GM12865 (cell line): ENCODE measurements at regions not wholly inside any gene's neighbourhood (a gene's known extent, or its start where the extent isn't known, plus 50 kb on each side); places are given as distances from the start of the nearest gene placed in this dataset.

ENCODE experiments used
- DNase-seq: peaks from one replicate; pipeline ENCODE4 v3.0.0; 2010; ENCODE audit warnings: low read depth
- H3K4me3 ChIP-seq: 2 replicates; pipeline ENCODE4 v1.5.1; 2011; ENCODE audit warnings: mild to moderate bottlenecking, low read depth, low read length, control low read depth
- CTCF ChIP-seq: IDR thresholded peaks from 2 replicates; pipeline ENCODE4 v1.5.1; 2011; ENCODE audit warnings: low read length, control low read depth, low read depth, inconsistent platforms; ENCODE audit not compliant: insufficient read depth; ENCODE audit errors: missing control alignments

- H3K4me3 ChIP-seq = no peak overlapping the region
- DNase-seq = peak; percentile 46
- peak; percentile 40 for TF ChIP-seq CTCF
These were observed 80.9 kb downstream of the SLC41A2 start for GRCh38 chr12:104877103-104877705.

- no peak for TF ChIP-seq CTCF
- DNase-seq = no peak
- no peak overlapping the region for H3K4me3 ChIP-seq
These were observed 84.7 kb downstream of the SLC41A2 start for GRCh38 chr12:104873374-104873773.

GRCh38 chr12:104870797-104871196, 87.3 kb downstream of the SLC41A2 start:
- no peak overlapping the region for H3K4me3 ChIP-seq
- TF ChIP-seq CTCF = no peak
- DNase-seq = peak; percentile 34

GRCh38 chr12:104866291-104866690, 91.8 kb downstream of the SLC41A2 start:
- no peak for DNase-seq
- no peak overlapping the region for H3K4me3 ChIP-seq
- no peak for TF ChIP-seq CTCF

GRCh38 chr12:104865080-104865479, 93.0 kb downstream of the SLC41A2 start:
- no peak for TF ChIP-seq CTCF
- DNase-seq = peak; percentile 39
- no peak overlapping the region for H3K4me3 ChIP-seq

GRCh38 chr12:104864668-104865067, 93.4 kb downstream of the SLC41A2 start:
- no peak for TF ChIP-seq CTCF
- H3K4me3 ChIP-seq = no peak overlapping the region
- DNase-seq = no peak

GRCh38 chr12:104863296-104863948, 94.7 kb downstream of the SLC41A2 start:
- TF ChIP-seq CTCF = no peak
- H3K4me3 ChIP-seq = no peak overlapping the region
- DNase-seq = no peak
